ENCODE measurements at regions not wholly inside any gene's neighbourhood (a gene's known extent, or its start where the extent isn't known, plus 50 kb on each side); places are given as distances from the start of the nearest gene placed in this dataset.

- TF ChIP-seq EZH2 (IDR thresholded peaks at IDR 0.05) (no peak), POLR2AphosphoS5 (IDR thresholded peaks at IDR 0.05; ENCODE audit: borderline replicate concordance, low read depth, low read length) (no peak), FOXP2 (optimal IDR thresholded peaks at IDR 0.05; ENCODE audit: control extremely low read depth, extremely low read length, insufficient read depth) (no peak)
Observed at GRCh38 chr12:92543840-92544239, 158.9 kb upstream of the PLEKHG7 start.
